Nephron progenitor cell (in vitro differentiated cells): ENCODE measurements at regions not wholly inside any gene's neighbourhood (a gene's known extent, or its start where the extent isn't known, plus 50 kb on each side); places are given as distances from the start of the nearest gene placed in this dataset.

Experiments used
- DNase-seq: peaks from one replicate; pipeline ENCODE4 v3.0.0; 2021
- H3K27ac Mint-ChIP-seq: 2 replicates; pipeline ENCODE4 v1.8.0; 2021; ENCODE audit warnings: mild to moderate bottlenecking, moderate library complexity, mixed read lengths
- H3K27me3 Mint-ChIP-seq: 2 replicates; pipeline ENCODE4 v1.8.0; 2021; ENCODE audit warnings: mild to moderate bottlenecking, low read depth, mixed read lengths; ENCODE audit not compliant: poor library complexity
- H3K36me3 Mint-ChIP-seq: 2 replicates; pipeline ENCODE4 v1.8.0; 2021; ENCODE audit warnings: low read depth, mixed read lengths
- H3K4me1 Mint-ChIP-seq: 2 replicates; pipeline ENCODE4 v1.8.0; 2021; ENCODE audit warnings: mixed read lengths
- H3K4me3 Mint-ChIP-seq: 2 replicates; pipeline ENCODE4 v1.8.0; 2021; ENCODE audit warnings: mild to moderate bottlenecking, moderate library complexity, mixed read lengths
- H3K9me3 Mint-ChIP-seq: 2 replicates; pipeline ENCODE4 v1.8.0; 2021; ENCODE audit warnings: mild to moderate bottlenecking, moderate library complexity, mixed read lengths
- TF ChIP-seq, protein P1 (sequence below): fragments of 200-600 bp; sonication (generic); IDR thresholded peaks from 2 replicates; pipeline ENCODE4 v1.5.0; 2021; ENCODE audit warnings: antibody characterized with exemption

DNA sequence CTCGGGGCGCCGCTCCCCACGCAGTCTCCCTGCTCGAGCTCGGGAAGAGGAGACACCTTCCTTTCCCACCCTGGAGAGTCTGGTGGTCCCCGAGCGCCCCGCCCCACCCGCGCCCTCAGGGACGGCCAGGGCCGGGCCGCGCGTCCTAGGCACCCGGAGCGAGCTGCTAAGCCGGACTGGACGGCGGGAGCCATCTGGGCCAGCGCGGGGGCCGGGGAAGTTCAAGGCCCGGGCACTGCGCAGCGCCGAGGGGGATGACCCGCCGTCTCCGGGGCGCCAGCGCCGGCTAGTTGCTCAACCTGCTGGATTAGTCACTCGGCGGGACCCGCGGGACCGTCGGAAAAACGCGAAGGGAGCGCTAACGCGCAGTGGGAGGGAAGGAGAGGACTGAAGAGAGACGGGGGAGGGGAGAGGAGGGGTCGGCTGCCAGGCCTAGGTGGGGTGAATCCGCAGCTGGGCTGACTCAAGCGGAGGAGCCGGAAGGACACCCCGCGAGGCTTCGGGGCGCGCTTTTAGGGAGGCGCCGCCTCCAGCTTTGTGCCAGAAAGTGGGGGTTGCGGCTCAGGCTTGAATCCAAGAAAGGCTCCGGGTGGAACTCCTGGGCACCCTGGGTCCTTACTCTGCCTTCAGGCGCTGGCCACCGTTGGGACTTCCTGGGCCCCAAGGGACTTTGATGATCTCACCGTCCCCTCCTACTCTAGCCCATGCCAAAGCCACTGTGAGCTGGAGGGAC lies 75.7 kb upstream of the FOXP4 start:
- Mint-ChIP-seq H3K27ac (no peak overlapping the region), H3K36me3 (no peaks in the 10 kb centered on the region), H3K4me3 (peak overlapping the region; percentile 80)

GRCh38 chr6:41471064-41471895 lies 74.9 kb upstream of the FOXP4 start:
- TF ChIP-seq, protein P1, sequence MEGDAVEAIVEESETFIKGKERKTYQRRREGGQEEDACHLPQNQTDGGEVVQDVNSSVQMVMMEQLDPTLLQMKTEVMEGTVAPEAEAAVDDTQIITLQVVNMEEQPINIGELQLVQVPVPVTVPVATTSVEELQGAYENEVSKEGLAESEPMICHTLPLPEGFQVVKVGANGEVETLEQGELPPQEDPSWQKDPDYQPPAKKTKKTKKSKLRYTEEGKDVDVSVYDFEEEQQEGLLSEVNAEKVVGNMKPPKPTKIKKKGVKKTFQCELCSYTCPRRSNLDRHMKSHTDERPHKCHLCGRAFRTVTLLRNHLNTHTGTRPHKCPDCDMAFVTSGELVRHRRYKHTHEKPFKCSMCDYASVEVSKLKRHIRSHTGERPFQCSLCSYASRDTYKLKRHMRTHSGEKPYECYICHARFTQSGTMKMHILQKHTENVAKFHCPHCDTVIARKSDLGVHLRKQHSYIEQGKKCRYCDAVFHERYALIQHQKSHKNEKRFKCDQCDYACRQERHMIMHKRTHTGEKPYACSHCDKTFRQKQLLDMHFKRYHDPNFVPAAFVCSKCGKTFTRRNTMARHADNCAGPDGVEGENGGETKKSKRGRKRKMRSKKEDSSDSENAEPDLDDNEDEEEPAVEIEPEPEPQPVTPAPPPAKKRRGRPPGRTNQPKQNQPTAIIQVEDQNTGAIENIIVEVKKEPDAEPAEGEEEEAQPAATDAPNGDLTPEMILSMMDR = no peak
- H3K27me3 Mint-ChIP-seq = peaks cover 74% of the 10 kb centered on the region
- peaks cover 68% of the 10 kb centered on the region for H3K4me1 Mint-ChIP-seq
- H3K4me3 Mint-ChIP-seq = peak overlapping the region; percentile 64
- H3K27ac Mint-ChIP-seq = no peak overlapping the region
- no peaks in the 10 kb centered on the region for H3K9me3 Mint-ChIP-seq
- no peak for DNase-seq
- no peaks in the 10 kb centered on the region for H3K36me3 Mint-ChIP-seq

More for the DNA sequence above, 75.7 kb upstream of the FOXP4 start:
- TF ChIP-seq, protein P1 = no peak
- Mint-ChIP-seq H3K4me1 (peaks cover 64% of the 10 kb centered on the region), H3K27me3 (peaks cover 75% of the 10 kb centered on the region), H3K9me3 (no peaks in the 10 kb centered on the region)
- peak; percentile 51 for DNase-seq

GRCh38 chr6:41474213-41474933 lies 71.8 kb upstream of the FOXP4 start:
- Mint-ChIP-seq H3K27me3 (peaks cover 78% of the 10 kb centered on the region), H3K9me3 (peaks cover 4% of the 10 kb centered on the region), H3K36me3 (no peaks in the 10 kb centered on the region), H3K27ac (no peak overlapping the region), H3K4me1 (peaks cover 53% of the 10 kb centered on the region), H3K4me3 (no peak overlapping the region)
- TF ChIP-seq, protein P1 = no peak
- no peak for DNase-seq

GRCh38 chr6:41475164-41475563 lies 71.0 kb upstream of the FOXP4 start:
- no peak for DNase-seq
- Mint-ChIP-seq H3K9me3 (peaks cover 4% of the 10 kb centered on the region), H3K4me3 (no peak overlapping the region), H3K27me3 (peaks cover 80% of the 10 kb centered on the region), H3K27ac (no peak overlapping the region), H3K36me3 (no peaks in the 10 kb centered on the region), H3K4me1 (peaks cover 45% of the 10 kb centered on the region)
- TF ChIP-seq, protein P1 = no peak

GRCh38 chr6:41475737-41476357 lies 70.3 kb upstream of the FOXP4 start:
- peaks cover 8% of the 10 kb centered on the region for H3K9me3 Mint-ChIP-seq
- TF ChIP-seq, protein P1 = no peak
- DNase-seq = no peak
- no peak overlapping the region for H3K27ac Mint-ChIP-seq
- no peak overlapping the region for H3K4me3 Mint-ChIP-seq
- peaks cover 82% of the 10 kb centered on the region for H3K27me3 Mint-ChIP-seq
- H3K4me1 Mint-ChIP-seq = peaks cover 43% of the 10 kb centered on the region
- no peaks in the 10 kb centered on the region for H3K36me3 Mint-ChIP-seq
